ENCODE measurements at regions not wholly inside any gene's neighbourhood (a gene's known extent, or its start where the extent isn't known, plus 50 kb on each side); places are given as distances from the start of the nearest gene placed in this dataset.

DNA sequence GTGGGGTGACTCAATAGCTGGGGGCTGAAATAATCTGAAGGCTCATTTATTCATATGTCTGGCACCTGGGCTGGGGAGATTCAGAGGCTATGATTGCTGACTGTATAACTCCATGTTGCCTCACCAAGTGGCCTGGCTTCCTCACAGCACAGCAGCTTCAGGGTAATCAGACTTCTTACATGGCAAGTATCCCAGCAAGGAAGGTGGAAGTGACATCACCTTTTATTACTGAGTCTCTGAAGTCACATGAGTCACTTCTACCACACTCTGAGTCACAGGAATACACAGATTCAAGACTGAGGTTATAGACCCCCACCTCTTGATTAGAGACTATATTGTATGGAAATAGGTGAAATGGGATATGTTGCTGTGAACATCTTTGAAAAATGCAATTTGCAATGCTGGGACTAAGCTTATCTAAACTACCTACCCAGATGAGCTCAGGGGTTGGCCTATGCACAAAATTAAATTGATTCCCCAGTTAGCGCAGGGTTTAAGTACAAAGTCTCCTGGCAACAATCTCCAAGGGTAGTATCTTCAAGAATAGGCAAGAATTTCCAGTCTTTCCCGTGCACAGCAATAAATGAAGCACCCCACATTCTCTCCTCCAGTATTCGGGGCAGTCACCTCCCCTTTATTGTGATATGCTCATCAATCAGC, 553.1 kb downstream of the LRRC70 start:
- Histone ChIP-seq H3K4me1 (ENCODE audit: control insufficient read depth in 2 of 2, insufficient read depth in 2 of 2, low read length in 1 of 2) (no peaks in the 10 kb centered on the region), H3K4me3 (ENCODE audit: low read depth in 1 of 2, low read length in 2 of 2) (no peak overlapping the region), H3K36me3 (ENCODE audit: control insufficient read depth in 2 of 2, insufficient read depth in 2 of 2, low read length in 1 of 2) (no peaks in the 10 kb centered on the region), H3K27me3 (ENCODE audit: control insufficient read depth in 1 of 2, insufficient read depth in 2 of 2, low read length in 2 of 2) (no peaks in the 10 kb centered on the region), H3K9me3 (ENCODE audit: control insufficient read depth in 2 of 2, insufficient read depth in 1 of 2, low read depth in 1 of 2, low read length in 1 of 2) (no peaks in the 10 kb centered on the region), H3K27ac (ENCODE audit: low read depth in 2 of 2, low read length in 1 of 2) (no peak overlapping the region)
- 74 to 82% methylated on average over 3 of the region's 3 CpGs for WGBS, 2 donors

DNA sequence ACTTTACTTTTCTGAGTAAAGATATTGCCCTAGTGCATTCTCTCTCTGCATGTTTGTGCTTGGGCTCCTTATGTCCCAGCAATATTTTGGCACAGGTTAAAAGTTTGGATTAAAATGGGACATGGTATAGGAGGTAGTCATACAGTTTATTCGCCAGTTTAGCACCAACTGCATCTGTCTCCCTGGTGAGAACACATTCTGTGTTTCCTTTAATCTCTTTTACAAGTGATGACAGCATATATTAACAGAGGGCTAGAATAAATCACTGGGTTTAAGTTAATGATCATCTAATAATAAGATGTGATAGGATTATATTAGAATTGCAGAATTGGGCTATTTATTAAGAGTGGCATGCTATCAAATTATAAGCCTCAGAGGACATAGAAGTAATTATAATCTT, 550.1 kb downstream of the LRRC70 start:
- Histone ChIP-seq H3K4me3 (ENCODE audit: low read depth in 1 of 2, low read length in 2 of 2) (no peak overlapping the region), H3K9me3 (ENCODE audit: control insufficient read depth in 2 of 2, insufficient read depth in 1 of 2, low read depth in 1 of 2, low read length in 1 of 2) (no peaks in the 10 kb centered on the region), H3K36me3 (ENCODE audit: control insufficient read depth in 2 of 2, insufficient read depth in 2 of 2, low read length in 1 of 2) (no peaks in the 10 kb centered on the region), H3K4me1 (ENCODE audit: control insufficient read depth in 2 of 2, insufficient read depth in 2 of 2, low read length in 1 of 2) (no peaks in the 10 kb centered on the region), H3K27me3 (ENCODE audit: control insufficient read depth in 1 of 2, insufficient read depth in 2 of 2, low read length in 2 of 2) (no peaks in the 10 kb centered on the region), H3K27ac (ENCODE audit: low read depth in 2 of 2, low read length in 1 of 2) (no peak overlapping the region)
- 52 to 61% methylated on average over 1 of the region's 1 CpG for WGBS, 2 donors

DNA sequence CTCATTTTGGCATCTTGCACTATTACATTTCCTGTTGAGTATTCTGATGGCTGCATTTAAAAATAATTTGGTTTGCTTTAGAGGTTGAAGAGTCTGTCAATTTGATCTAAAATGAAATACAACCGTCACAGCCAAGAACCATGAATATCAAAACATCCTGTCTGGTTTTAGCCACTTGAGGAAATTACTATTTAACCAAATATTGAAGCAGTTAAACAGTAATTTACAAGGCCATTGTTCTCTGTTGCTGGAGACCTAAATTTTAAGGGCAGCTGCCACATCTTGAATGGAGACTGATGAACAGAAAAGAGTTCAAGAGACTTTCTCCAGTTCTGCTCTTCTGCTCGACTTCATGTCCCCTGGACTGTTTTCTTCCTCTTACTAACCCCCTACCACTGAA, 549.4 kb downstream of the LRRC70 start:
- H3K27me3 ChIP-seq (ENCODE audit: control insufficient read depth in 1 of 2, insufficient read depth in 2 of 2, low read length in 2 of 2): no peaks in the 10 kb centered on the region
- H3K36me3 ChIP-seq (ENCODE audit: control insufficient read depth in 2 of 2, insufficient read depth in 2 of 2, low read length in 1 of 2): no peaks in the 10 kb centered on the region
- H3K27ac ChIP-seq (ENCODE audit: low read depth in 2 of 2, low read length in 1 of 2): no peak overlapping the region
- no peaks in the 10 kb centered on the region for H3K4me1 ChIP-seq (ENCODE audit: control insufficient read depth in 2 of 2, insufficient read depth in 2 of 2, low read length in 1 of 2)
- H3K9me3 ChIP-seq (ENCODE audit: control insufficient read depth in 2 of 2, insufficient read depth in 1 of 2, low read depth in 1 of 2, low read length in 1 of 2): no peaks in the 10 kb centered on the region
- 37 to 49% methylated on average over 2 of the region's 2 CpGs for WGBS, 2 donors
- H3K4me3 ChIP-seq (ENCODE audit: low read depth in 1 of 2, low read length in 2 of 2): no peak overlapping the region

DNA sequence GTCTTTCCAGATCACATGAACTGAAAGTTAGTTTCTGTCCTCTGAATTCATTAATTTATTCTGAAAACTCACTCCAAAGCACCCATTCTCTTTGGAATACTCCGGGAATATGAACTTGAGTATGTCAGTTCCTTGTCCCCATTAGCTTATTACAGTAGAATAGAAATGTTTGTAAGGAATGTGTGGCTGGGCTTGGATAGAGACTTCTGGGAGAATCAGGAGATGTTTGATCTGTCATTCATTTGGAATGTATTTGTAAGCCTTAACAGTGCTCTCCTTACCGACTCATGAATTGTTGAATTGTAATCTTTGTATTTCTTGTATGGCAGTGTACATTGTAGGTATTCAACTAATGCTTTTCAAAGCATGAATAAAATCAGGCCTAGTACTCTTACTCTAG, 548.4 kb downstream of the LRRC70 start:
- Histone ChIP-seq H3K4me3 (ENCODE audit: low read depth in 1 of 2, low read length in 2 of 2) (no peak overlapping the region), H3K27ac (ENCODE audit: low read depth in 2 of 2, low read length in 1 of 2) (no peak overlapping the region), H3K36me3 (ENCODE audit: control insufficient read depth in 2 of 2, insufficient read depth in 2 of 2, low read length in 1 of 2) (no peaks in the 10 kb centered on the region), H3K27me3 (ENCODE audit: control insufficient read depth in 1 of 2, insufficient read depth in 2 of 2, low read length in 2 of 2) (no peaks in the 10 kb centered on the region), H3K9me3 (ENCODE audit: control insufficient read depth in 2 of 2, insufficient read depth in 1 of 2, low read depth in 1 of 2, low read length in 1 of 2) (no peaks in the 10 kb centered on the region), H3K4me1 (ENCODE audit: control insufficient read depth in 2 of 2, insufficient read depth in 2 of 2, low read length in 1 of 2) (no peaks in the 10 kb centered on the region)
- 74 to 77% methylated on average over 2 of the region's 2 CpGs for WGBS, 2 donors

DNA sequence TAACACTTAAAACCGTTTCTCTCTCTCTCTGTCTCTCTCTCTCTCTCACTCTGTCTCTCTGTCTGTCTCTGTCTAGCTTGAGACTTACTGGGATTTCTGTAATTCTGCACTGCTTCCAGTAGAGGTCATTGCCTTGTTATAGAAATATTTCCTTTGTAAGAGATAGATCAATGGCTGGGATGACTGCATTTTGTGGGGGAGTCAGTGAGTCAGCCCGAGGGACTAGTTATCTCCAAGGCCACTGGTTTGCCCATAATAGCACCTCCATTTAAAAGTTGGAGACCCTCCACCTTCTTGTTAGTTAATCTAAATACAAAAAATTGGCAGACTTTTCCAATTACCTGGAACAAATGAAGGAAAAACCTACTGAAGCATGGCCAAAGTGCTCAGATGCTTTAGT, 547.2 kb downstream of the LRRC70 start:
- WGBS, 2 donors: 15 to 23% methylated on average over 2 of the region's 2 CpGs
- no peak overlapping the region for H3K27ac ChIP-seq (ENCODE audit: low read depth in 2 of 2, low read length in 1 of 2)
- H3K36me3 ChIP-seq (ENCODE audit: control insufficient read depth in 2 of 2, insufficient read depth in 2 of 2, low read length in 1 of 2): no peaks in the 10 kb centered on the region
- no peaks in the 10 kb centered on the region for H3K27me3 ChIP-seq (ENCODE audit: control insufficient read depth in 1 of 2, insufficient read depth in 2 of 2, low read length in 2 of 2)
- H3K4me1 ChIP-seq (ENCODE audit: control insufficient read depth in 2 of 2, insufficient read depth in 2 of 2, low read length in 1 of 2): no peaks in the 10 kb centered on the region
- no peaks in the 10 kb centered on the region for H3K9me3 ChIP-seq (ENCODE audit: control insufficient read depth in 2 of 2, insufficient read depth in 1 of 2, low read depth in 1 of 2, low read length in 1 of 2)
- H3K4me3 ChIP-seq (ENCODE audit: low read depth in 1 of 2, low read length in 2 of 2): no peak overlapping the region

DNA sequence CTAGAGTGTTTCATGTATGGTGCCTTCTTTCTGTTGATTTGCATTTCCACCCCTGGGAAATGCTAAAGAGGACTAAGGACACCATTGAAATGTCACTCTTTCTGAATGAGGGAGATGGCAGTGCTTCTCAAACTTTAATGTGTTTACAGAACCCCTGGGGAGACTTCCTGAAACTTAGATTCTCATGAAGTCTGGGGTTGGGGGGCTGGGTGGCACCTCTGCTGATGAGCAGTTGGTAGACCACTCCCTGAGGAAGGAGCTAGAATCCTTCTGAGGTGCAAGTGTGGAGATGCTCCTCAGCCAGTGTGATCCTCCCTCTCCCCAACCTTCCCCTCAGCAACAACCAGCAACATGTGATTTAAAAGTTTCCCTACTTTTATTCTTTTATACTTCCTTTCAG, 546.8 kb downstream of the LRRC70 start:
- Histone ChIP-seq H3K36me3 (ENCODE audit: control insufficient read depth in 2 of 2, insufficient read depth in 2 of 2, low read length in 1 of 2) (no peaks in the 10 kb centered on the region), H3K27ac (ENCODE audit: low read depth in 2 of 2, low read length in 1 of 2) (no peak overlapping the region), H3K4me3 (ENCODE audit: low read depth in 1 of 2, low read length in 2 of 2) (no peak overlapping the region), H3K27me3 (ENCODE audit: control insufficient read depth in 1 of 2, insufficient read depth in 2 of 2, low read length in 2 of 2) (no peaks in the 10 kb centered on the region), H3K9me3 (ENCODE audit: control insufficient read depth in 2 of 2, insufficient read depth in 1 of 2, low read depth in 1 of 2, low read length in 1 of 2) (no peaks in the 10 kb centered on the region), H3K4me1 (ENCODE audit: control insufficient read depth in 2 of 2, insufficient read depth in 2 of 2, low read length in 1 of 2) (no peaks in the 10 kb centered on the region)

DNA sequence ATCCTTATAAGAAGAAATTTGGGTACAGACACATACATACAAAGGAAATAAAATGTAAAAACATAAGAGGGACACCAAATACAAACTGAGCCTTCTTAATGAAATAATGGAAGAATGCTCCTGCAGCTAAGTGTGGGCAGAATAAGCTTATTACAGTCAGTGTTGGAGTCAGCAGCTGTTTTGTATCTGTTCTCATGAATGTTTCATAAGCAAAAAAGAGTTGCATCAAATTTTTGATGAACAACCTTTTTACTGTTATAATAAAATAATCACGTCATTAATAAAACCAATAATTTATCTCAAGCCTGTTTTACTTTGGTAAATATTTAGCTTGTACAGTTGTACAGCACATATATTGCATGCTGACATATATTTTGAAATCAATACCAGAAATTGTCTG, 545.6 kb downstream of the LRRC70 start:
- H3K27me3 ChIP-seq (ENCODE audit: control insufficient read depth in 1 of 2, insufficient read depth in 2 of 2, low read length in 2 of 2): no peaks in the 10 kb centered on the region
- 64 to 68% methylated on average over 1 of the region's 1 CpG for WGBS, 2 donors
- H3K4me3 ChIP-seq (ENCODE audit: low read depth in 1 of 2, low read length in 2 of 2): no peak overlapping the region
- no peaks in the 10 kb centered on the region for H3K4me1 ChIP-seq (ENCODE audit: control insufficient read depth in 2 of 2, insufficient read depth in 2 of 2, low read length in 1 of 2)
- H3K36me3 ChIP-seq (ENCODE audit: control insufficient read depth in 2 of 2, insufficient read depth in 2 of 2, low read length in 1 of 2): no peaks in the 10 kb centered on the region
- no peak overlapping the region for H3K27ac ChIP-seq (ENCODE audit: low read depth in 2 of 2, low read length in 1 of 2)
- no peaks in the 10 kb centered on the region for H3K9me3 ChIP-seq (ENCODE audit: control insufficient read depth in 2 of 2, insufficient read depth in 1 of 2, low read depth in 1 of 2, low read length in 1 of 2)

DNA sequence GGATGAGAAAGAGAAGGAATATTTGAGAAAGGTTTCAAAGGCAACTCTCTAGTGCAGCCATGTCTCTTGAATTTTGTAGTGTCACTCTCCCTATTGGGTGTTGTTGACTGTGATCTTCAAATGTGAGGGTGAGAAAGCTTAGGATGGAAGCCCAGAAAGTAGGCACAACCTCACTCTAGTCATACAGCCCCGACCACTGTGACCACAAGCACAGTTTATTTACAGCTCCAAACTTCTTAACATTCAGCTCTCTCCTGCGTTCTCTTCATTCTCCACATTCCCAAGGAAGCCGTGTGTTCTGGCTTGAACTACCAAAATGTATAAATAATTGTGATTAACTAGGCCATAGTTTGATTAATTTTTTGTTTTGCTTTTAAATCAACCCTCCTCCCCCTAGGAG, 542.9 kb downstream of the LRRC70 start:
- no peak overlapping the region for H3K4me3 ChIP-seq (ENCODE audit: low read depth in 1 of 2, low read length in 2 of 2)
- H3K27ac ChIP-seq (ENCODE audit: low read depth in 2 of 2, low read length in 1 of 2): no peak overlapping the region
- WGBS, 2 donors: 62 to 68% methylated on average over 3 of the region's 3 CpGs
- no peaks in the 10 kb centered on the region for H3K27me3 ChIP-seq (ENCODE audit: control insufficient read depth in 1 of 2, insufficient read depth in 2 of 2, low read length in 2 of 2)
- H3K9me3 ChIP-seq (ENCODE audit: control insufficient read depth in 2 of 2, insufficient read depth in 1 of 2, low read depth in 1 of 2, low read length in 1 of 2): no peaks in the 10 kb centered on the region
- no peaks in the 10 kb centered on the region for H3K36me3 ChIP-seq (ENCODE audit: control insufficient read depth in 2 of 2, insufficient read depth in 2 of 2, low read length in 1 of 2)
- H3K4me1 ChIP-seq (ENCODE audit: control insufficient read depth in 2 of 2, insufficient read depth in 2 of 2, low read length in 1 of 2): no peaks in the 10 kb centered on the region

DNA sequence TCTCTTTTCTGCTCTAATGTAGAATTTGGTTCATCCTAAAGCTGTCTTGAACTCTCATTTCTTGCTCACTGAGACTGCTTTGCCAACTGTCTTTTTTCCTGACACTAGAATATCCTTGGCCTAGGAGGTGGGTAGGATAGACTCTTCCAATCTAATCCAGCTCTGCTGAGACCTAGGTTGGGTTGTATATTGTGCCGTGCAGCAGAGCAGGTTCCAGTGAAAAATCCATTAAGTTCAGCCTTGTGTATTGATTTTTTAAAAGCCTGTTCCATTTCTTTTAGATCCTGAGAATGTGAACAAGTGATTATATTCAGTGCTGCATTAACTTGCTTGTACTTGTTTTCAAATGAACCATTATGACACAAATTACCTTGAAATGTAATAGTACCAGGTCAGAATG, 539.6 kb downstream of the LRRC70 start:
- no peak overlapping the region for H3K27ac ChIP-seq (ENCODE audit: low read depth in 2 of 2, low read length in 1 of 2)
- 64 to 77% methylated on average over 1 of the region's 1 CpG for WGBS, 2 donors
- H3K36me3 ChIP-seq (ENCODE audit: control insufficient read depth in 2 of 2, insufficient read depth in 2 of 2, low read length in 1 of 2): no peaks in the 10 kb centered on the region
- no peaks in the 10 kb centered on the region for H3K9me3 ChIP-seq (ENCODE audit: control insufficient read depth in 2 of 2, insufficient read depth in 1 of 2, low read depth in 1 of 2, low read length in 1 of 2)
- H3K4me1 ChIP-seq (ENCODE audit: control insufficient read depth in 2 of 2, insufficient read depth in 2 of 2, low read length in 1 of 2): no peaks in the 10 kb centered on the region
- no peak overlapping the region for H3K4me3 ChIP-seq (ENCODE audit: low read depth in 1 of 2, low read length in 2 of 2)
- H3K27me3 ChIP-seq (ENCODE audit: control insufficient read depth in 1 of 2, insufficient read depth in 2 of 2, low read length in 2 of 2): no peaks in the 10 kb centered on the region

DNA sequence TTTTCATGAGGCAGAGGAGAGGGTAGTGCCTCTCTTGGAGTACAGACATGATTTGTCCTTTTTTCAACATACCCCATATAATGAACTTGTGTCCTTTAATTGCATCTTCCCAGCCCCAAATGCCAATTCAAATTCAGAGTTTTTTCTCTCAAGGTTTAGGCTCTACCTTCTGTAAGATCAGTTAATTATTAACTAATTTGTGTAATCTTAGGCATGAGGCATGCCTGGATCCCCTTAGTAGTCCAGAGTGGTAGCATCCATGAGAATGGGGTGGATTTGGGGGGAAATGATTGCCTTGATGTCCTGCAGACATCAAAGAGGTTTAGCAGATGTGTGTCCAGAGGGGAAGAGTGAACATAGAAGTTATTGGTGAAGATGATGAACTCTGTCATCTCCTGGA, 533.3 kb downstream of the LRRC70 start:
- Histone ChIP-seq H3K27me3 (ENCODE audit: control insufficient read depth in 1 of 2, insufficient read depth in 2 of 2, low read length in 2 of 2) (no peaks in the 10 kb centered on the region), H3K36me3 (ENCODE audit: control insufficient read depth in 2 of 2, insufficient read depth in 2 of 2, low read length in 1 of 2) (no peaks in the 10 kb centered on the region), H3K9me3 (ENCODE audit: control insufficient read depth in 2 of 2, insufficient read depth in 1 of 2, low read depth in 1 of 2, low read length in 1 of 2) (no peaks in the 10 kb centered on the region), H3K4me3 (ENCODE audit: low read depth in 1 of 2, low read length in 2 of 2) (no peak overlapping the region), H3K4me1 (ENCODE audit: control insufficient read depth in 2 of 2, insufficient read depth in 2 of 2, low read length in 1 of 2) (no peaks in the 10 kb centered on the region), H3K27ac (ENCODE audit: low read depth in 2 of 2, low read length in 1 of 2) (no peak overlapping the region)

Measured in esophagus (tissue), 2 donors.